SU-DHL-6 (cell line): ENCODE measurements at regions not wholly inside any gene's neighbourhood (a gene's known extent, or its start where the extent isn't known, plus 50 kb on each side); places are given as distances from the start of the nearest gene placed in this dataset.

Experiments used
- H2AFZ ChIP-seq: fragments of 200-600 bp; sonication (generic); 2 replicates; pipeline ENCODE4 v1.6.1; 2014; ENCODE audit warnings: low read depth, mild to moderate bottlenecking, moderate library complexity, mixed read lengths, antibody characterized with exemption, low read length; ENCODE audit not compliant: severe bottlenecking
- H3F3A ChIP-seq: fragments of 200-600 bp; shearing (Covaris generic); 2 replicates; pipeline ENCODE4 v1.6.0; 2016; ENCODE audit warnings: antibody characterized with exemption, mild to moderate bottlenecking; ENCODE audit not compliant: insufficient read depth
- H3K27ac ChIP-seq: fragments of 200-600 bp; sonication (generic); 2 replicates; pipeline ENCODE4 v1.5.1; 2016; ENCODE audit warnings: low read depth, mild to moderate bottlenecking, low read length, moderate library complexity, mixed read lengths
- H3K27me3 ChIP-seq: fragments of 200-600 bp; sonication (generic), shearing (Covaris generic); 2 replicates; pipeline ENCODE4 v1.6.0; 2014; ENCODE audit warnings: mild to moderate bottlenecking, low read length
- H3K36me3 ChIP-seq: fragments of 200-600 bp; sonication (generic); 2 replicates; pipeline ENCODE4 v1.6.1; 2014; ENCODE audit warnings: mild to moderate bottlenecking, low read length, mixed read lengths
- H3K4me2 ChIP-seq: fragments of 300-600, 200-600 bp; shearing (Covaris generic), sonication (generic); 2 replicates; pipeline ENCODE4 v1.6.0; 2014; ENCODE audit warnings: low read length, low read depth, mild to moderate bottlenecking; ENCODE audit not compliant: poor library complexity, severe bottlenecking
- H3K4me3 ChIP-seq: fragments of 200-600 bp; sonication (generic); 2 replicates; pipeline ENCODE4 v1.5.1; 2014; ENCODE audit warnings: antibody characterized with exemption, low read length, mild to moderate bottlenecking, mixed read lengths; ENCODE audit not compliant: insufficient read depth, poor library complexity, severe bottlenecking
- H3K79me2 ChIP-seq: fragments of 200-600 bp; sonication (generic); 2 replicates; pipeline ENCODE4 v1.6.1; 2014; ENCODE audit warnings: mild to moderate bottlenecking, low read length, moderate library complexity; ENCODE audit not compliant: insufficient read depth
- H3K9ac ChIP-seq: fragments of 200-600 bp; sonication (generic); 2 replicates; pipeline ENCODE4 v1.7.0; 2014; ENCODE audit warnings: mild to moderate bottlenecking, low read length
- H3K9me2 ChIP-seq: fragments of 200-600 bp; sonication (generic); replicated peaks from 2 replicates; pipeline ENCODE4 v1.6.1; 2014; ENCODE audit warnings: low read length; ENCODE audit not compliant: insufficient read depth
- H3K9me3 ChIP-seq: fragments of 200-600 bp; sonication (generic); 2 replicates; pipeline ENCODE4 v1.6.1; 2014; ENCODE audit warnings: low read length, mixed read lengths; ENCODE audit not compliant: insufficient read depth
- H4K20me1 ChIP-seq: fragments of 200-600 bp; sonication (generic); 2 replicates; pipeline ENCODE4 v1.6.1; 2014; ENCODE audit warnings: low read depth, mild to moderate bottlenecking, antibody characterized with exemption, low read length, moderate library complexity, mixed read lengths
- EZH2phosphoT487 ChIP-seq: fragments of 200-600 bp; sonication (generic), shearing (Covaris generic); conservative IDR thresholded peaks from 2 replicates; pipeline ENCODE4 v1.6.1; 2018; ENCODE audit warnings: mild to moderate bottlenecking, antibody characterized with exemption, low read length, moderate library complexity, mixed read lengths
- TF ChIP-seq, protein P1 (sequence below): fragments of 200-600 bp; sonication (generic); IDR thresholded peaks from one replicate; pipeline ENCODE4 v1.5.1; 2017; ENCODE audit warnings: antibody characterized with exemption, mild to moderate bottlenecking, low read length, moderate library complexity; ENCODE audit not compliant: insufficient read depth, poor library complexity, severe bottlenecking

DNA sequence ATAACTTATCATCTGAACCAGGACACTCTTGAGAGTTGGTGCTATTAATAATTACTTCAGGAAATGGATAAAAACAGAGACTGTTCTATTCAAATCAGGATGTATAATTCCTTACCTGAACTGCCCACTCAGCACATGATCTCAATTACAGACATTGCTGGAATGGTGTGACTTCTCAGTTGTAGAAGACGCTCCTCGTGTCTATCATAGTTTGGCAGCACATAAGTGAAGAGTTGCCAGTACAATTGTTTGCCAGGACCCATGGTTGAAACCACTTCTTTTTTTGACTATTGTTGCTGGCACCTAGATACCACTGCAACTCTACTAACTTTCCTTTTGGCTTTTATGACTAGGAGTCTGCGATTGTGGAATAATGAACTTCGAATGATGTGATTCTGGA is 105.4 kb downstream of the ZNF365 start:
- no peak overlapping the region for H3K27ac ChIP-seq
- no peak overlapping the region for H2AFZ ChIP-seq
- H4K20me1 ChIP-seq: no peaks in the 10 kb centered on the region
- no peaks in the 10 kb centered on the region for H3F3A ChIP-seq
- no peak overlapping the region for H3K4me2 ChIP-seq
- no peaks in the 10 kb centered on the region for H3K9me3 ChIP-seq
- H3K4me3 ChIP-seq: no peak overlapping the region
- no peaks in the 10 kb centered on the region for H3K27me3 ChIP-seq
- H3K9me2 ChIP-seq: no peaks in the 10 kb centered on the region
- TF ChIP-seq EZH2phosphoT487: no peak
- TF ChIP-seq, protein P1, sequence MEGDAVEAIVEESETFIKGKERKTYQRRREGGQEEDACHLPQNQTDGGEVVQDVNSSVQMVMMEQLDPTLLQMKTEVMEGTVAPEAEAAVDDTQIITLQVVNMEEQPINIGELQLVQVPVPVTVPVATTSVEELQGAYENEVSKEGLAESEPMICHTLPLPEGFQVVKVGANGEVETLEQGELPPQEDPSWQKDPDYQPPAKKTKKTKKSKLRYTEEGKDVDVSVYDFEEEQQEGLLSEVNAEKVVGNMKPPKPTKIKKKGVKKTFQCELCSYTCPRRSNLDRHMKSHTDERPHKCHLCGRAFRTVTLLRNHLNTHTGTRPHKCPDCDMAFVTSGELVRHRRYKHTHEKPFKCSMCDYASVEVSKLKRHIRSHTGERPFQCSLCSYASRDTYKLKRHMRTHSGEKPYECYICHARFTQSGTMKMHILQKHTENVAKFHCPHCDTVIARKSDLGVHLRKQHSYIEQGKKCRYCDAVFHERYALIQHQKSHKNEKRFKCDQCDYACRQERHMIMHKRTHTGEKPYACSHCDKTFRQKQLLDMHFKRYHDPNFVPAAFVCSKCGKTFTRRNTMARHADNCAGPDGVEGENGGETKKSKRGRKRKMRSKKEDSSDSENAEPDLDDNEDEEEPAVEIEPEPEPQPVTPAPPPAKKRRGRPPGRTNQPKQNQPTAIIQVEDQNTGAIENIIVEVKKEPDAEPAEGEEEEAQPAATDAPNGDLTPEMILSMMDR: no peak
- H3K36me3 ChIP-seq: no peaks in the 10 kb centered on the region
- H3K79me2 ChIP-seq: no peaks in the 10 kb centered on the region
- H3K9ac ChIP-seq: no peak overlapping the region

DNA sequence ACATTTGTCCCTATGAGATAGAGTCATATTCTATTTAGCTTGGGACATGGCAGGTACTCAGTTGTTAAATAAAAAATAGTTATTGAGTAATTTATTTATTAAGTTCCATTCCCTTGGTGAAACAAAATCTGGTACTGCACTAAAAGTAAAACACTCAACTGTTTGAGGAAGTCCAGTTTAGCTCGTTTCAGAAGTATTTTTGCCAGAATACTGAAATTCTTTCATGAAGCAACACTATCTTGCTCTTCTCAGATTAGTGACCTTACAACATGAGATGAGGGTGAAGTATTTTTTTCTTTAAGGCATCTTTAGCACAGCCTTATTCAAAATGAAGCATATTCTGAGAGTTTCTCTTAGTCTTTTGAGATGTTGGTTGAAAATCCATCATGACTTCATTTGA is 106.0 kb downstream of the ZNF365 start:
- H3K9me2 ChIP-seq: no peaks in the 10 kb centered on the region
- H3K4me2 ChIP-seq: no peak overlapping the region
- no peak overlapping the region for H3K4me3 ChIP-seq
- H3K27ac ChIP-seq: no peak overlapping the region
- no peaks in the 10 kb centered on the region for H3K36me3 ChIP-seq
- TF ChIP-seq, protein P1: no peak
- no peak for TF ChIP-seq EZH2phosphoT487
- H2AFZ ChIP-seq: no peak overlapping the region
- H3K79me2 ChIP-seq: no peaks in the 10 kb centered on the region
- H3K27me3 ChIP-seq: no peaks in the 10 kb centered on the region
- H3K9ac ChIP-seq: no peak overlapping the region
- H3K9me3 ChIP-seq: no peaks in the 10 kb centered on the region
- H4K20me1 ChIP-seq: no peaks in the 10 kb centered on the region
- no peaks in the 10 kb centered on the region for H3F3A ChIP-seq

GRCh38 chr10:62482581-62482980 is 108.4 kb downstream of the ZNF365 start:
- no peak overlapping the region for H3K4me3 ChIP-seq
- no peaks in the 10 kb centered on the region for H3K27me3 ChIP-seq
- no peaks in the 10 kb centered on the region for H3K36me3 ChIP-seq
- no peak overlapping the region for H3K4me2 ChIP-seq
- no peaks in the 10 kb centered on the region for H3K9me3 ChIP-seq
- no peaks in the 10 kb centered on the region for H3K79me2 ChIP-seq
- H4K20me1 ChIP-seq: no peaks in the 10 kb centered on the region
- H3K9ac ChIP-seq: no peak overlapping the region
- H3F3A ChIP-seq: no peaks in the 10 kb centered on the region
- H2AFZ ChIP-seq: no peak overlapping the region
- TF ChIP-seq EZH2phosphoT487: no peak
- TF ChIP-seq, protein P1: no peak
- H3K9me2 ChIP-seq: no peaks in the 10 kb centered on the region
- no peak overlapping the region for H3K27ac ChIP-seq

- Histone ChIP-seq H3K4me2 (no peak overlapping the region), H3K79me2 (no peaks in the 10 kb centered on the region), H4K20me1 (no peaks in the 10 kb centered on the region), H2AFZ (no peak overlapping the region), H3K27me3 (no peaks in the 10 kb centered on the region), H3K4me3 (no peak overlapping the region), H3K9ac (no peak overlapping the region), H3K9me3 (no peaks in the 10 kb centered on the region), H3K36me3 (no peaks in the 10 kb centered on the region), H3K9me2 (no peaks in the 10 kb centered on the region), H3F3A (no peaks in the 10 kb centered on the region), H3K27ac (no peak overlapping the region)
- TF ChIP-seq, protein P1: no peak
- no peak for TF ChIP-seq EZH2phosphoT487
These were observed 117.4 kb downstream of the ZNF365 start for GRCh38 chr10:62491597-62491996.
